Activated T-cell treated with anti-CD3 and anti-CD28 coated beads, Interleukin-2, amount 50 U/mL, for 4 hours (primary cell): ENCODE measurements at regions not wholly inside any gene's neighbourhood (a gene's known extent, or its start where the extent isn't known, plus 50 kb on each side); places are given as distances from the start of the nearest gene placed in this dataset.

Experiments
- ATAC-seq, 2 donors: fragments of 200-7000 bp; cut with Tn5 transposase; one replicate each; pipeline ENCODE4 v1.10.0; 2021
- DNase-seq: peaks from one replicate; pipeline ENCODE4 v3.0.0-alpha.2; 2020
- H3K27me3 Mint-ChIP-seq: one replicate; pipeline ENCODE4 v1.8.0; 2021; ENCODE audit warnings: low read depth, mixed read lengths
- H3K36me3 Mint-ChIP-seq: one replicate; pipeline ENCODE4 v1.8.0; 2022; ENCODE audit warnings: mixed read lengths; ENCODE audit not compliant: insufficient read depth
- H3K4me1 Mint-ChIP-seq: one replicate; pipeline ENCODE4 v1.8.0; 2021; ENCODE audit warnings: low read depth, mixed read lengths
- H3K4me3 Mint-ChIP-seq: one replicate; pipeline ENCODE4 v1.8.0; 2021; ENCODE audit warnings: mild to moderate bottlenecking, moderate library complexity, mixed read lengths
- H3K9me3 Mint-ChIP-seq: one replicate; pipeline ENCODE4 v1.8.0; 2021; ENCODE audit warnings: mixed read lengths

DNA sequence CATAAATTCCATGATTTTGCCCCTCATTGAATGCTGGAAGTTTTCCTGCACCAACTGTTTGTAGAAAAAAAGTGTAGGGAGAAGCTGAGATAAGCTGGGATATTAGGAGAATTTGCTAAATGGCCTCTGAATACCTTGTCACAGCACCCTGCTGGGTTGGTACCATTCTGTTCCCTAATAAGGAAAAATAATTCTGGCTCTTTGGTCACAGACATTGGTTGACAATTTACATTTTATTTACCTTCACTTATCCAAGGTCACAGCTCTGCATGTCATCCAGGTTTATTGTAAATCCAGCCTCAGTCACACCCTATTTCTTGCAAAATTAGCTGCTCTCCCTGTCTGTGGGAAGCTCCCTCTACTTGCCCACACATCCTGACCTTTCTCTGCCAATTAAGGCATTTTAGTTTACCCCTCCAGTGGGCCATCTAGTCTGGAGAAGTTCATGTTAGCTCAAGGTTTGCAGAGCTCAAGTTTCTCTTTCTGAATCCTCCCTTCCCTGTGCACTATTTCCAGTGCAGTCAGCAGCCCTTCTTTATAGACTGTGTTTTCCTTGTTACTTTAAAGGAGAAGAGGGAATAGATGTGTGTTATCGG is 115.4 kb upstream of the NTRK2 start:
- no peaks in the 10 kb centered on the region for H3K9me3 Mint-ChIP-seq
- H3K36me3 Mint-ChIP-seq = no peaks in the 10 kb centered on the region
- ATAC-seq = no peak
- no peaks in the 10 kb centered on the region for H3K4me1 Mint-ChIP-seq
- no peak for DNase-seq
- no peaks in the 10 kb centered on the region for H3K27me3 Mint-ChIP-seq
- no peak overlapping the region for H3K4me3 Mint-ChIP-seq

DNA sequence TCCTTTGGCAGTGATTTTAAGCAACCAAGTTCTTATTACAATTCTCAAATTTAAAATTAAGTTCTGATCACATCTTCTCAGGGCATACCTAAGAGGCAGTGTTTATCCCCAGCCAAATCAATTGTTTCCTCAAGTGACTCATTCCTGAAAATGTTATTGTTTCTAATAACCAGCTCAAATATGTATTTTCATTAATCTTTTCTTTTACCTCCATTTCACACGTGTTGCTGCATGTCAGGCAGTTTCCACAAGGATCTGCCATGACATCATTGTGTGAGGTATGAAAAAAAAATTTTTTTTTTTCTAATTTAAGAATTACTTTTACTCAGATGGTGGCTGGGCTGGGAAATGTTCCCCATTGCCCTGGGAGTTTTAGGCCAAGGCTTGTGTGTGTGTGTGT is 113.0 kb upstream of the NTRK2 start:
- H3K9me3 Mint-ChIP-seq = no peaks in the 10 kb centered on the region
- no peak overlapping the region for H3K4me3 Mint-ChIP-seq
- peaks cover 2% of the 10 kb centered on the region for H3K27me3 Mint-ChIP-seq
- ATAC-seq (no peak), DNase-seq (no peak)
- no peaks in the 10 kb centered on the region for H3K36me3 Mint-ChIP-seq
- no peaks in the 10 kb centered on the region for H3K4me1 Mint-ChIP-seq

DNA sequence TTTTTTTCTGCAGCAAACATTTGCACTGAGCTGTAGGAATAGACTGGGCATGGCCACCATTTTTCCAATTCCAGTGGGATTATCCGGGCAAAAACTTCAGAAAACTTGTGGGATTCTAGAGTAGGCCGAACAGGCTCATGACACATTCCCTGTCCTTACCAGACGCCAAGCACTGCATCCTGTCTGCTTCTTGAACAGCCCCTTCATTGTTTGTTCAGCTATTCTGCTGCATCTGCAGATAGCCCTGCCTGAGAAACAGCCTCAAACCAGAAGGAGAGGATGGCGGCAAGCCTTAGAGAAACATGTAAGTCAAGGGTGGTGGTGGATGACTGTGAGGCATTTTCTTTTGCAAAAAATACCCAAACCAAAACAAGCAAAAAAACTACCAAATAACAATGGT is 111.8 kb upstream of the NTRK2 start:
- Mint-ChIP-seq H3K27me3 (peaks cover 3% of the 10 kb centered on the region), H3K4me1 (no peaks in the 10 kb centered on the region), H3K36me3 (no peaks in the 10 kb centered on the region), H3K4me3 (no peak overlapping the region), H3K9me3 (no peaks in the 10 kb centered on the region)
- DNase-seq (no peak), ATAC-seq (no peak)

DNA sequence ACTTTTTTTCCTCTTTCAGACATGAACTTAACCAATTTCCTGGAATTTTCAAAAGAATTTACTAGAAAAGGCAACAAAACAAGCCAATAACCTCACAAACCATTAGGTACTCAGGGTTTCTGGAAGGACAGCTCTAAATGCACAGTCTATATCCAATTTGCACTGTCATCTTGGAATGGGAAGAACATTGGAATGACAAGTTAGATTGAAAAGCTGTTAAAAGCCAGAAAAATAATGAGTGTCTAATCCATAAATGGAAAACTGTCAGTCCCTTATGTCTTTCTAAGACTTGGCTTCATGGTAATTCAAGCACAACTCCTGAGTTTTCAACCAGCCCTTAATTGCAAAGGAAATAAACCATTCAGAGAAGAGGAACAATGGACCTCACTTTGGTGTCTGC is 105.8 kb upstream of the NTRK2 start:
- no peak for ATAC-seq
- Mint-ChIP-seq H3K4me1 (no peaks in the 10 kb centered on the region), H3K4me3 (no peak overlapping the region), H3K36me3 (no peaks in the 10 kb centered on the region), H3K27me3 (peaks cover 3% of the 10 kb centered on the region), H3K9me3 (no peaks in the 10 kb centered on the region)
- DNase-seq = no peak

DNA sequence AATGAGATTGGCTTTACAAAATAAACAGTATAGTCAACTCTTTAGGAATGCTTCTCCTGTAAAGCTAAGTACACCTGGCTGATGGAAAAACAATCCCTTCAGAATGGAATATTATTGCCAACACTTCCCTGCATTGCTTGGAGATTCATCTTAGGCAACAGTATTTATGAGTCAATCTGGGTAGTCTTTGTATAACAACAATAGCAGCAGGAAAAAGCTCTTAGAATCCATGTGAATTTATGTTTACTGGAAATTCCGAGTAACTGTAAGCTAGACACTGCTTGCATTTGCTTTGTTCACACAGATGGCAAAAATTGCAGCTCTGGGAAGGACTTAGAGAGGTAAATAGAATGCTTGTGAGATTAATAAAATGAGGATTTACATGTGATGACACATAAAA is 101.7 kb upstream of the NTRK2 start:
- Mint-ChIP-seq H3K27me3 (no peaks in the 10 kb centered on the region), H3K4me1 (no peaks in the 10 kb centered on the region), H3K9me3 (no peaks in the 10 kb centered on the region), H3K36me3 (no peaks in the 10 kb centered on the region), H3K4me3 (no peak overlapping the region)
- no peak for DNase-seq
- no peak for ATAC-seq

DNA sequence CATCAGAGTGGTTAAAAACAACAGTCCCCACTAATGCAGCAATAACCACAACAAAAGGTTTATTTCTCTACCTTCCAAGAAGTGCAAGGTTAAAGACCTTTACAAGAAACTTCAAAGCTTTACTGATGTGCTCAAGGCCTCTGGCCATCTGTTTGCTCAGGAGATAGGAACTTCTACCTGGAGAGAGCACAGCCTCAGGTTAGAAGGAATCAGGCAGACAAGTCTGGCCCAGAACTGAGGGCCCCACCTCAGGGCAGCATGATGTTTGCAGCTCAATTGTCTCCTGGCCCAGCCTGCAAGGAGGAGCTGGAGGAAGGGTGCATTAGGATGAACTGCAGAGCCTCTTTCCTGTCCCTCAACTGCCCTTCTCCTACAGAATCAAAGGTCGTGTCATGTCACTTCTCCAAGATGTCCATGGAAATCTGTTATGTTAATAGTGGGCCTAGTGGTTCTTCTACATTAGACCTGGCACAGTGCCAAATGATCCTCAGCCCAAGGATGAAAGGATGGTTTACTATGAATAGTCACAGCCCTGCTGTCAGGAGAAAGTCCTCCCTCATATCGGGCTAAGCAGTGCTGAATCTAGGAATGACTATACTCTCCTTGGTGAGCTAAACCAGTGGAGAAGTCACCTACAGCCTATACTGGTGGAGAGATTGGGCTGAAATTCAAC is 98.9 kb upstream of the NTRK2 start:
- no peaks in the 10 kb centered on the region for H3K36me3 Mint-ChIP-seq
- ATAC-seq (no peak), DNase-seq (no peak)
- no peaks in the 10 kb centered on the region for H3K9me3 Mint-ChIP-seq
- H3K4me1 Mint-ChIP-seq = no peaks in the 10 kb centered on the region
- no peak overlapping the region for H3K4me3 Mint-ChIP-seq
- H3K27me3 Mint-ChIP-seq = no peaks in the 10 kb centered on the region

DNA sequence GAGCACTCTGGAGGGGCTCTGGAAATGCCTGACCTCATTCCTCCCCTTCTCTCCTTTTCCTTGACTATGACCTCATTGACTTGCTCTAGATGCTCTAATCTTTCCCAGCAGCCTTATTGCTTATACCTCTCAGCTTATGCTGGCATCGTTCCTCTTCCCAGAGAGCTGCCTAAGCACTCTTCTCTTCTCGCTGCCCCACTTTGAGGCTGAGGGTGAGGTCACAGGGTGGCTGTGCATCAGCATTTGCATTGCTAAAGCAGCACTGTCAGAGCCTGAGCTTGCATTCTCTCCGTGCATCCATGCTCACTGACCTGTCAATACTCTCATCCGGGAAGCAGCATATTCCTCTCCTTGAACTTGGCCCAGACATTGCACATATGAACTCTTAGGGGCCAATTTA is 96.4 kb upstream of the NTRK2 start:
- Mint-ChIP-seq H3K36me3 (no peaks in the 10 kb centered on the region), H3K27me3 (peaks cover 5% of the 10 kb centered on the region), H3K4me3 (no peak overlapping the region), H3K4me1 (no peaks in the 10 kb centered on the region), H3K9me3 (no peaks in the 10 kb centered on the region)
- no peak for DNase-seq
- no peak for ATAC-seq

DNA sequence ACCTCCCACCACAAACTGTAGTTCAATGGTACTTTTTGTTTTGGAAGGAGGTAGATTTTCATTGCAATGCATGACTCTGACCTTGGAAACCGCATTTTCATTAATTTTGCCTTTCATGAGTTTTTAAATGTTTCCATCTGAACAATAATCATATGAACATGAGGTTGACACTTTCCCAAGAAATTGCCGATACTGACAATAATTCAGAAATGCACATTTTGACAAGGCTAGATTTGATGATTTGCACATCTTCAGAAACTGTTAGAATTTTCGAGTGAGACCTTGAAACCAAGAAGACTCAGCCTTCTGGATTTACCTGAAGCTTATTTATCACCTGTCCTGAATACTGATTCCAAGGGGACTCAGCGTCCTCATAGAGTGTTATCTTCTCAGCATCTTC is 93.8 kb upstream of the NTRK2 start:
- no peak overlapping the region for H3K4me3 Mint-ChIP-seq
- DNase-seq = no peak
- H3K9me3 Mint-ChIP-seq = no peaks in the 10 kb centered on the region
- no peaks in the 10 kb centered on the region for H3K36me3 Mint-ChIP-seq
- no peaks in the 10 kb centered on the region for H3K4me1 Mint-ChIP-seq
- ATAC-seq = no peak
- H3K27me3 Mint-ChIP-seq = peaks cover 5% of the 10 kb centered on the region

DNA sequence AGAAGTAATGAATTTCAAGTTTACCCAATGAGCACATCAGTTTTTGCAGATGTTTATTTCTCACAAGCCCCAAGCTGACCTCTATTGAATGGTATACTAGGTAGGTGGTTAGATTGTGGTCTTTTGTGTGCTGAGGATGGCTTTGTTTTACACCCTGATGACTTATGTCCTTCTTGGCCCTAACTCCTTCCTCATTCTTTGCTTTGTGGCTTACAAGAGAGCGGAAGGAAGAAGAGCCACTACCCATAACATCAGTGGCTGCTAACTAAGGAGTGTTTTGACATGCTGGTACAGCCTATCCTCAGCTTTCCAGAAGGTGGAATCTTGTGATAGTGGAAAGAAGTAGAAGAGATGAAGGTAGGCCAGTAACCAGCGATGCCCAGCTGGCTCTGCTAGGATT is 85.7 kb upstream of the NTRK2 start:
- Mint-ChIP-seq H3K36me3 (no peaks in the 10 kb centered on the region), H3K27me3 (no peaks in the 10 kb centered on the region), H3K4me1 (no peaks in the 10 kb centered on the region), H3K4me3 (no peak overlapping the region), H3K9me3 (no peaks in the 10 kb centered on the region)
- ATAC-seq (no peak), DNase-seq (no peak)

DNA sequence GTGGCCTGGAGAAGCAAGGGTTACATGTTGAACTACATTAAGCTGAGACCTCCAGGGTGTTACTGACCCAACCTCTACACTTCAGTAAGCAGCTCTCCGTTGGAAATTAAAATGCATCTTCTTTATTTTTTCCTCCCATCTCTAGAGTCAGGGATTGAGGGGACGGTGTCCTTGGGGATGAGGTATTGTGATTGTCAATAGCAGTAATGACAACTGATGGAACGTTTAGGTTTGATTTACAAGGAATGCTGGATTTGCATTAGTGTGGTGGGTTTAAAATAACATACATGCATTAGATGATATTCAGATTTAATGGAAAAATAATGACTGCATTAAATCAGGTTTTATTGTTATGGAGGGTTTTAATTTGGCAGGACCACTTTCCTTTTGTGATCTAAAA is 82.9 kb upstream of the NTRK2 start:
- Mint-ChIP-seq H3K4me1 (no peaks in the 10 kb centered on the region), H3K27me3 (no peaks in the 10 kb centered on the region), H3K36me3 (no peaks in the 10 kb centered on the region), H3K9me3 (no peaks in the 10 kb centered on the region), H3K4me3 (no peak overlapping the region)
- DNase-seq (no peak), ATAC-seq (no peak)

DNA sequence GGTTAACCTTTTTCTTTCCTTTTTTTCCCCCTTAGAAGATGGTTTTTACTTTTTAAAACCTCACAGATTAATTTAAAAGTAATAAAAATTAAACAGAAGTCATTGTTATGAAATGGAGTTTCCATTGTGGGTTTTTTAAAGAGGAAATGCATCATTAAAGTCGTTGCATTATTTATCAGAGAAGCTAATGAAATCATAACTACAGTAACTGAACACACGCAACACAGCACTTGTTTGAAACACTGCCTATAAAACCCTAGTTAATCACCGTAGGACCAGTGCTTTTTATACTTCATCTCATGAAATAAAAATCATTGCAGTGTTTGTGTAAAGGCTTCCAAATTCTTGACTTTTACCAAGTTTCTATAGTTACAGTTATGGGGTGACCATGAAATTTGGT is 82.4 kb upstream of the NTRK2 start:
- H3K36me3 Mint-ChIP-seq = no peaks in the 10 kb centered on the region
- no peaks in the 10 kb centered on the region for H3K4me1 Mint-ChIP-seq
- no peaks in the 10 kb centered on the region for H3K9me3 Mint-ChIP-seq
- H3K27me3 Mint-ChIP-seq = no peaks in the 10 kb centered on the region
- ATAC-seq = no peak
- DNase-seq = no peak
- no peak overlapping the region for H3K4me3 Mint-ChIP-seq

DNA sequence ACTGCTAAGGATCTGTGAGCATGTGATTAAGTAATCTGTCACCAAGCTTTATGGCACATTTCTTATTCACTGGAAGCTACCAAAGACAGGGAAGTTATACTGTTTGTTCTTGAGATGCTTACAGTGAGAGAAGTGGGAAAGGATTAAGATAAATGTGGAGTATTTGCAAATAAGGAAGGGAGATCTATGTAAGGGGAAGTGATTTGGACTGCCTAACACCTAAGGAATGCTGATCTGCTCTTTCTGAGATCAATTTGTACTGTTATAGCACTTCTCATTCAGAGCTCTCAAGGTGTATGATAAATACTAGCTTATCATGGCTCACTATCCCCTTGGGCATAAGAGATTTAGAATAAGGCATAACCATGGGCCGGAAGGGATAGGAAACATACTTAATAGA is 80.0 kb upstream of the NTRK2 start:
- H3K4me3 Mint-ChIP-seq = no peak overlapping the region
- no peaks in the 10 kb centered on the region for H3K27me3 Mint-ChIP-seq
- ATAC-seq = no peak

DNA sequence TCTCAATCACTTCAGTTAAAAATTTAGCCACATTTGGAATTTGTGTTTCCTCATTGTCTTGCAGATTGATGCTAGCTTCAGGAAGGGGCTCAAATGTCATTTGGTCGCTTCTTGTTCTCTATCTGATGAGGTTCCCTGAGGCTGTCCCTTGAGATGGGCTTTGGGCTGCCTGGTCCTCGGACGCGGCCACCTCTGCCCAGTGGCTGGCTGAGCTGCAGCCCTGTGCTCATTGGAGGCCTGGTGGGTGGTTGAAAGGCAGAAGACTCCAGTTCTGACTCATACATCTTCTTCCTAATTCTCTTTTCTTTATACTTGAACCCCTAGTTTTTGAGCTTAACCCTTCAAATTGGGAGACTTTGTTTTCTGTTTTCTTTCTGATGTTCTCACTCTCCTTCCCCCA is 78.8 kb upstream of the NTRK2 start:
- no peaks in the 10 kb centered on the region for H3K4me1 Mint-ChIP-seq
- ATAC-seq (no peak), DNase-seq (no peak)
- no peaks in the 10 kb centered on the region for H3K36me3 Mint-ChIP-seq
- no peaks in the 10 kb centered on the region for H3K27me3 Mint-ChIP-seq
- no peaks in the 10 kb centered on the region for H3K9me3 Mint-ChIP-seq
- no peak overlapping the region for H3K4me3 Mint-ChIP-seq

More for the DNA sequence above, 80.0 kb upstream of the NTRK2 start:
- Mint-ChIP-seq H3K36me3 (no peaks in the 10 kb centered on the region), H3K9me3 (no peaks in the 10 kb centered on the region), H3K4me1 (no peaks in the 10 kb centered on the region)
- no peak for DNase-seq

DNA sequence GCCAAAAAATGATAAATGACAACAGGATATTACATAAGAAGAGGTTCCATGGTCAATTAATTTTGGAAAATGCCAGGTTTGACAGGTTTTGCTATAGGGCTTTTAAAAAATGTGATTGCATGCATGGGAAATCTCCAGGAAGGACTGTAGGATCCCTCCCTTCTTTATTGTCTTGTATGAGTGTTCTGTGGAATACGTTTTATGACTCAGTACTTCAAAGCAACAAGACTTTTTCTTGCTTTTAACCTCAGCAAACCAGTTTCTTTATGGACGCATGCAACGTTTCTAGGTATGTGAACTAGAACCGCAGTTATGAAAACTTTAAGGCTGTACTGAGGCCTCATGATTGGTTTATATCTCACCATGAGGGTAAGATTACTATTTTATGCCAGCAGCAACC is 76.6 kb upstream of the NTRK2 start:
- Mint-ChIP-seq H3K4me3 (no peak overlapping the region), H3K27me3 (no peaks in the 10 kb centered on the region), H3K9me3 (peaks cover 3% of the 10 kb centered on the region), H3K36me3 (no peaks in the 10 kb centered on the region), H3K4me1 (peaks cover 4% of the 10 kb centered on the region)
- ATAC-seq = no peak
- DNase-seq = no peak

DNA sequence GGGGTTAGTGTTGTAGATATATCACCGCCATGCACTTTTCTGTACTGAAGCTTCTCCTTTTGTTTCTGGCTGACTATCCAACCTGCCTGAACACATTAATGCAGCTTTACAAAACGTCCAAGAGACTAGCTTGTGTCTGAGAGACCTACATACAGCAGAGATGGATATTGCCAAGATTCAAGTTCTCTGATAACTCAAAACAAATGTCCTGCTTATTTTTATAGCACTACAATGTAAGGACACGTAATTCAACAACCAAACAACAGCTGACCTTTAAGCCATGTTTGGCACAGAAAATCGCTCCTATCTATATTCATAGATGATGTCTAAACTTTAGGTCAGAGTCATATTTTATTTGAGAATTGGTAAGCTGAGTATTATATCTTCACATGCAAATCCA is 76.2 kb upstream of the NTRK2 start:
- H3K9me3 Mint-ChIP-seq = peaks cover 3% of the 10 kb centered on the region
- peaks cover 4% of the 10 kb centered on the region for H3K4me1 Mint-ChIP-seq
- ATAC-seq (no peak), DNase-seq (no peak)
- H3K36me3 Mint-ChIP-seq = no peaks in the 10 kb centered on the region
- no peaks in the 10 kb centered on the region for H3K27me3 Mint-ChIP-seq
- H3K4me3 Mint-ChIP-seq = no peak overlapping the region

DNA sequence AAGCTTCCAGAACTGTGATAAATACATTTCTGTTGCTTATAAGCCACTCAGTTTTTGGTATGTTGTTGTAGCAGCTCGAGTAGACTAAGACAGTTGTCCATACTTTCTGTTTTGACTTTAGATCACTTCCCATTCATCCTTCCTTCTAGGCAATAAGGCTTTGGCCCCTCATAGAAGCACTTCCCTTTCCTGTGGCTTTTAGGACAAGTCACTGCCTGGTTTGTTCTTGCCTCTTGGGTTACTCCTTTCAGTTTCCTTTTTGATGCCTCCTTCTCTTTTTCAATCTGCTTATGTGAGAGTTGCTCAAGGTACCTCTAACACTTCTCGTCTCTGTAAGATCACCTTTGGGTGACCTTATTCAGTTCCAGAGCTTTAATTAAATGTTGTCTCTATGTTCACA is 72.4 kb upstream of the NTRK2 start:
- ATAC-seq (no peak), DNase-seq (no peak)
- Mint-ChIP-seq H3K4me3 (no peak overlapping the region), H3K27me3 (no peaks in the 10 kb centered on the region), H3K4me1 (peaks cover 4% of the 10 kb centered on the region), H3K9me3 (peaks cover 3% of the 10 kb centered on the region), H3K36me3 (no peaks in the 10 kb centered on the region)
